ENCODE measurements at regions not wholly inside any gene's neighbourhood (a gene's known extent, or its start where the extent isn't known, plus 50 kb on each side); places are given as distances from the start of the nearest gene placed in this dataset.

DNA sequence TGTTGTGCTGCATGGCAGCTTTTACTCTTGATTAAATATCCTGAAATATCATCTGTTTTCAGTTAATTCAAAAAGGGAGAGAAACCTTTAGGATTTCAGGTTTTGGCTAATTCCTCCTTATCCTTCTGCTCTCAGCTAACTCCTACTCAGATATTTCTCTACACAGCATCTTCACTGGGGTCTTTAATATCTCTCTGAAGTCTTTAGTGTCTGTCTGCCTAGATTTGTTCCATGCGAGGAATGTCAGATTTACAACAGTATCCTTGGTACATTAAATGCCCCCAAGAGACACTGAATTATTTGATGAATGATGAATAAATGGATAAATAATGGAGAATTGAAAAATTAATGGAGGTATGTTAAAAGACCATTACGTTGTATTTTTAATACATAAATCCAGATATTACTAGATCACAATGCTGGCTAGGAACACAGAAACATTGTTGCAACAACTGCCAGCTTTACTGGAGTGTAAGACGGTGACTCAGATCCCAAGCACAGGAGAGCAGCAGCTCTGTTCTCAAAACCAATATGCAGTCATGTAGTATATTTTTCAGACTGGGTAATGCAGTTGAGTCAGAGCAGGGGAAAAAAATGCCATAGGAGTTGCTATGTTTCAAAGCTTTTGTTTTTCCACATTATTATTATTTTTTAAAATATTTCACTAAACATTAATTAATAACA, 388.0 kb upstream of the SYT4 start:
- TF ChIP-seq, protein P1, sequence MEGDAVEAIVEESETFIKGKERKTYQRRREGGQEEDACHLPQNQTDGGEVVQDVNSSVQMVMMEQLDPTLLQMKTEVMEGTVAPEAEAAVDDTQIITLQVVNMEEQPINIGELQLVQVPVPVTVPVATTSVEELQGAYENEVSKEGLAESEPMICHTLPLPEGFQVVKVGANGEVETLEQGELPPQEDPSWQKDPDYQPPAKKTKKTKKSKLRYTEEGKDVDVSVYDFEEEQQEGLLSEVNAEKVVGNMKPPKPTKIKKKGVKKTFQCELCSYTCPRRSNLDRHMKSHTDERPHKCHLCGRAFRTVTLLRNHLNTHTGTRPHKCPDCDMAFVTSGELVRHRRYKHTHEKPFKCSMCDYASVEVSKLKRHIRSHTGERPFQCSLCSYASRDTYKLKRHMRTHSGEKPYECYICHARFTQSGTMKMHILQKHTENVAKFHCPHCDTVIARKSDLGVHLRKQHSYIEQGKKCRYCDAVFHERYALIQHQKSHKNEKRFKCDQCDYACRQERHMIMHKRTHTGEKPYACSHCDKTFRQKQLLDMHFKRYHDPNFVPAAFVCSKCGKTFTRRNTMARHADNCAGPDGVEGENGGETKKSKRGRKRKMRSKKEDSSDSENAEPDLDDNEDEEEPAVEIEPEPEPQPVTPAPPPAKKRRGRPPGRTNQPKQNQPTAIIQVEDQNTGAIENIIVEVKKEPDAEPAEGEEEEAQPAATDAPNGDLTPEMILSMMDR (IDR thresholded peaks at IDR 0.05 in 4 of 5, conservative IDR thresholded peaks at IDR 0.05 in 1 of 5) = no peak
- no peak for TF ChIP-seq POLR2A (IDR thresholded peaks at IDR 0.05)
